ENCODE measurements at regions not wholly inside any gene's neighbourhood (a gene's known extent, or its start where the extent isn't known, plus 50 kb on each side); places are given as distances from the start of the nearest gene placed in this dataset.
"Not testable (repeated sequence)": the region's sequence is repeated elsewhere in the genome, so short reads cannot be mapped to it uniquely, and the experiment has no call there.

DNA sequence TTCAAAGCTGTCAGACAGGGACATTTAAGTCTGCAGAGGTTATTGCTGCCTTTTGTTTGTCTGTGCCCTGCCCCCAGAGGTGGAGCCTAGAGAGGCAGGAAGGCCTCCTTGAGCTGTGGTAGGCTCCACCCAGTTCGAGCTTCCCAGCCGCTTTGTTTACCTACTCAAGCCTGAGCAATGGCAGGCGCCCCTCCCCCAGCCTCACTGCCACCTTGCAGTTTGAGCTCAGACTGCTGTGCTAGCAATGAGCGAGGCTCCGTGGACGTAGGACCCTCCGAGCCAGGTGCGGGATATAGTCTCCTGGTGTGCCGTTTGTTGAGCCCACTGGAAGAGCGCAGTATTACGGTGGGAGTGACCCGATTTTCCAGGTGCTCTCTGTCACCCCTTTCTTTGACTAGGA is 1193.9 kb downstream of the FAM181B start:
- H3K27me3 ChIP-seq (ENCODE audit: control insufficient read depth in 2 of 2, insufficient read depth in 2 of 2, low read length in 2 of 2); H3K36me3 ChIP-seq (ENCODE audit: control insufficient read depth in 2 of 2, insufficient read depth in 2 of 2, low read length in 2 of 2); H3K9me3 ChIP-seq (ENCODE audit: control insufficient read depth in 2 of 2, low read length in 2 of 2); H3K4me3 ChIP-seq (ENCODE audit: low read length in 2 of 2); H3K4me1 ChIP-seq (ENCODE audit: control insufficient read depth in 2 of 2, insufficient read depth in 2 of 2, low read length in 2 of 2); H3K27ac ChIP-seq (ENCODE audit: low read depth in 2 of 2, low read length in 2 of 2); H3K9ac ChIP-seq (ENCODE audit: low read depth in 1 of 2, low read length in 2 of 2): not testable (repeated sequence)

- H3K4me1 ChIP-seq (ENCODE audit: control insufficient read depth in 2 of 2, insufficient read depth in 2 of 2, low read length in 2 of 2), result no peaks in the 10 kb centered on the region
- H3K27me3 ChIP-seq (ENCODE audit: control insufficient read depth in 2 of 2, insufficient read depth in 2 of 2, low read length in 2 of 2), result no peaks in the 10 kb centered on the region
- no peak overlapping the region for H3K9ac ChIP-seq (ENCODE audit: low read depth in 1 of 2, low read length in 2 of 2)
- H3K27ac ChIP-seq (ENCODE audit: low read depth in 2 of 2, low read length in 2 of 2), result no peak overlapping the region
- no peaks in the 10 kb centered on the region for H3K9me3 ChIP-seq (ENCODE audit: control insufficient read depth in 2 of 2, low read length in 2 of 2)
- H3K4me3 ChIP-seq (ENCODE audit: low read length in 2 of 2), result no peak overlapping the region
- no peaks in the 10 kb centered on the region for H3K36me3 ChIP-seq (ENCODE audit: control insufficient read depth in 2 of 2, insufficient read depth in 2 of 2, low read length in 2 of 2)
Observed at GRCh38 chr11:81515566-81515965, 1218.1 kb downstream of the FAM181B start.

GRCh38 chr11:81497202-81497804 is 1236.4 kb downstream of the FAM181B start:
- no peaks in the 10 kb centered on the region for H3K4me1 ChIP-seq (ENCODE audit: control insufficient read depth in 2 of 2, insufficient read depth in 2 of 2, low read length in 2 of 2)
- H3K4me3 ChIP-seq (ENCODE audit: low read length in 2 of 2), result no peak overlapping the region
- H3K9me3 ChIP-seq (ENCODE audit: control insufficient read depth in 2 of 2, low read length in 2 of 2), result no peaks in the 10 kb centered on the region
- H3K9ac ChIP-seq (ENCODE audit: low read depth in 1 of 2, low read length in 2 of 2), result no peak overlapping the region
- H3K27me3 ChIP-seq (ENCODE audit: control insufficient read depth in 2 of 2, insufficient read depth in 2 of 2, low read length in 2 of 2), result no peaks in the 10 kb centered on the region
- H3K27ac ChIP-seq (ENCODE audit: low read depth in 2 of 2, low read length in 2 of 2), result no peak overlapping the region
- no peaks in the 10 kb centered on the region for H3K36me3 ChIP-seq (ENCODE audit: control insufficient read depth in 2 of 2, insufficient read depth in 2 of 2, low read length in 2 of 2)

GRCh38 chr11:81496601-81497000 is 1237.1 kb downstream of the FAM181B start:
- no peaks in the 10 kb centered on the region for H3K36me3 ChIP-seq (ENCODE audit: control insufficient read depth in 2 of 2, insufficient read depth in 2 of 2, low read length in 2 of 2)
- no peaks in the 10 kb centered on the region for H3K9me3 ChIP-seq (ENCODE audit: control insufficient read depth in 2 of 2, low read length in 2 of 2)
- no peak overlapping the region for H3K9ac ChIP-seq (ENCODE audit: low read depth in 1 of 2, low read length in 2 of 2)
- H3K4me1 ChIP-seq (ENCODE audit: control insufficient read depth in 2 of 2, insufficient read depth in 2 of 2, low read length in 2 of 2), result no peaks in the 10 kb centered on the region
- no peaks in the 10 kb centered on the region for H3K27me3 ChIP-seq (ENCODE audit: control insufficient read depth in 2 of 2, insufficient read depth in 2 of 2, low read length in 2 of 2)
- no peak overlapping the region for H3K27ac ChIP-seq (ENCODE audit: low read depth in 2 of 2, low read length in 2 of 2)
- H3K4me3 ChIP-seq (ENCODE audit: low read length in 2 of 2), result no peak overlapping the region

- Histone ChIP-seq H3K4me3 (ENCODE audit: low read length in 2 of 2) (no peak overlapping the region), H3K36me3 (ENCODE audit: control insufficient read depth in 2 of 2, insufficient read depth in 2 of 2, low read length in 2 of 2) (no peaks in the 10 kb centered on the region), H3K9me3 (ENCODE audit: control insufficient read depth in 2 of 2, low read length in 2 of 2) (no peaks in the 10 kb centered on the region), H3K4me1 (ENCODE audit: control insufficient read depth in 2 of 2, insufficient read depth in 2 of 2, low read length in 2 of 2) (no peaks in the 10 kb centered on the region), H3K27me3 (ENCODE audit: control insufficient read depth in 2 of 2, insufficient read depth in 2 of 2, low read length in 2 of 2) (no peaks in the 10 kb centered on the region), H3K27ac (ENCODE audit: low read depth in 2 of 2, low read length in 2 of 2) (no peak overlapping the region), H3K9ac (ENCODE audit: low read depth in 1 of 2, low read length in 2 of 2) (no peak overlapping the region)
Observed at GRCh38 chr11:81495699-81496292, 1237.9 kb downstream of the FAM181B start.

GRCh38 chr11:81494431-81494830 is 1239.2 kb downstream of the FAM181B start:
- H3K27ac ChIP-seq (ENCODE audit: low read depth in 2 of 2, low read length in 2 of 2), result no peak overlapping the region
- H3K4me3 ChIP-seq (ENCODE audit: low read length in 2 of 2), result no peak overlapping the region
- H3K9ac ChIP-seq (ENCODE audit: low read depth in 1 of 2, low read length in 2 of 2), result no peak overlapping the region
- no peaks in the 10 kb centered on the region for H3K4me1 ChIP-seq (ENCODE audit: control insufficient read depth in 2 of 2, insufficient read depth in 2 of 2, low read length in 2 of 2)
- no peaks in the 10 kb centered on the region for H3K27me3 ChIP-seq (ENCODE audit: control insufficient read depth in 2 of 2, insufficient read depth in 2 of 2, low read length in 2 of 2)
- H3K9me3 ChIP-seq (ENCODE audit: control insufficient read depth in 2 of 2, low read length in 2 of 2), result no peaks in the 10 kb centered on the region
- no peaks in the 10 kb centered on the region for H3K36me3 ChIP-seq (ENCODE audit: control insufficient read depth in 2 of 2, insufficient read depth in 2 of 2, low read length in 2 of 2)

GRCh38 chr11:81492923-81493445 is 1240.7 kb downstream of the FAM181B start:
- Histone ChIP-seq H3K9ac (ENCODE audit: low read depth in 1 of 2, low read length in 2 of 2) (no peak overlapping the region), H3K36me3 (ENCODE audit: control insufficient read depth in 2 of 2, insufficient read depth in 2 of 2, low read length in 2 of 2) (no peaks in the 10 kb centered on the region), H3K9me3 (ENCODE audit: control insufficient read depth in 2 of 2, low read length in 2 of 2) (no peaks in the 10 kb centered on the region), H3K4me1 (ENCODE audit: control insufficient read depth in 2 of 2, insufficient read depth in 2 of 2, low read length in 2 of 2) (no peaks in the 10 kb centered on the region), H3K4me3 (ENCODE audit: low read length in 2 of 2) (no peak overlapping the region), H3K27me3 (ENCODE audit: control insufficient read depth in 2 of 2, insufficient read depth in 2 of 2, low read length in 2 of 2) (no peaks in the 10 kb centered on the region), H3K27ac (ENCODE audit: low read depth in 2 of 2, low read length in 2 of 2) (no peak overlapping the region)

- Histone ChIP-seq H3K27me3 (ENCODE audit: control insufficient read depth in 2 of 2, insufficient read depth in 2 of 2, low read length in 2 of 2) (no peaks in the 10 kb centered on the region), H3K4me3 (ENCODE audit: low read length in 2 of 2) (no peak overlapping the region), H3K9me3 (ENCODE audit: control insufficient read depth in 2 of 2, low read length in 2 of 2) (no peaks in the 10 kb centered on the region), H3K9ac (ENCODE audit: low read depth in 1 of 2, low read length in 2 of 2) (no peak overlapping the region), H3K36me3 (ENCODE audit: control insufficient read depth in 2 of 2, insufficient read depth in 2 of 2, low read length in 2 of 2) (no peaks in the 10 kb centered on the region), H3K27ac (ENCODE audit: low read depth in 2 of 2, low read length in 2 of 2) (no peak overlapping the region), H3K4me1 (ENCODE audit: control insufficient read depth in 2 of 2, insufficient read depth in 2 of 2, low read length in 2 of 2) (no peaks in the 10 kb centered on the region)
Observed at GRCh38 chr11:81487109-81487508, 1246.6 kb downstream of the FAM181B start.

- H3K27me3 ChIP-seq (ENCODE audit: control insufficient read depth in 2 of 2, insufficient read depth in 2 of 2, low read length in 2 of 2), result no peaks in the 10 kb centered on the region
- H3K9me3 ChIP-seq (ENCODE audit: control insufficient read depth in 2 of 2, low read length in 2 of 2), result no peaks in the 10 kb centered on the region
- H3K27ac ChIP-seq (ENCODE audit: low read depth in 2 of 2, low read length in 2 of 2), result no peak overlapping the region
- no peaks in the 10 kb centered on the region for H3K36me3 ChIP-seq (ENCODE audit: control insufficient read depth in 2 of 2, insufficient read depth in 2 of 2, low read length in 2 of 2)
- H3K4me1 ChIP-seq (ENCODE audit: control insufficient read depth in 2 of 2, insufficient read depth in 2 of 2, low read length in 2 of 2), result no peaks in the 10 kb centered on the region
- H3K4me3 ChIP-seq (ENCODE audit: low read length in 2 of 2), result no peak overlapping the region
- no peak overlapping the region for H3K9ac ChIP-seq (ENCODE audit: low read depth in 1 of 2, low read length in 2 of 2)
Observed at GRCh38 chr11:81484196-81484595, 1249.5 kb downstream of the FAM181B start.

DNA sequence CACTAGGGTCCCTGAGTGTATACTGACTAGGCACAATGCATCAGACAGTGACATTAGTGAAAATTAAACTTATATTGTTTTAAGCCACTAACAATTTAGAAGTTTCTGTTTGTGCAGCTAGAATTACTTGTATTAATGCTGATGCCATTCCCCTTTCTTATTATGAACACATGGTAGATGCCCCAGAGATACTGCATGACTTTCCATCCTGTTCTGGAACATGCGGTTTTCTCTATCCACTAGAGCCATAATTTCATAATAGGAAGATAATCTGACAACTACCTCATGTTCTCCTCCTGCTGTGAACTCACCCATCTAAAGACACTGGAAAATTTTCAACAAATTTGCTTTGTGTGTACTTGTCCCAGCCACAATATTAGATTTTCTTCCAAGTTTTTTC is 1256.4 kb downstream of the FAM181B start:
- no peaks in the 10 kb centered on the region for H3K27me3 ChIP-seq (ENCODE audit: control insufficient read depth in 2 of 2, insufficient read depth in 2 of 2, low read length in 2 of 2)
- H3K4me1 ChIP-seq (ENCODE audit: control insufficient read depth in 2 of 2, insufficient read depth in 2 of 2, low read length in 2 of 2), result no peaks in the 10 kb centered on the region
- no peak overlapping the region for H3K4me3 ChIP-seq (ENCODE audit: low read length in 2 of 2)
- no peak overlapping the region for H3K27ac ChIP-seq (ENCODE audit: low read depth in 2 of 2, low read length in 2 of 2)
- H3K9ac ChIP-seq (ENCODE audit: low read depth in 1 of 2, low read length in 2 of 2), result no peak overlapping the region
- H3K9me3 ChIP-seq (ENCODE audit: control insufficient read depth in 2 of 2, low read length in 2 of 2), result no peaks in the 10 kb centered on the region
- no peaks in the 10 kb centered on the region for H3K36me3 ChIP-seq (ENCODE audit: control insufficient read depth in 2 of 2, insufficient read depth in 2 of 2, low read length in 2 of 2)

All from mucosa of rectum (tissue), 2 donors.